ENCODE measurements at regions not wholly inside any gene's neighbourhood (a gene's known extent, or its start where the extent isn't known, plus 50 kb on each side); places are given as distances from the start of the nearest gene placed in this dataset.
"Not testable (repeated sequence)": the region's sequence is repeated elsewhere in the genome, so short reads cannot be mapped to it uniquely, and the experiment has no call there.

GRCh38 chr1:146729642-146730344 lies 208.3 kb upstream of the NBPF12 start:
- H3K4me3 ChIP-seq (ENCODE audit: low read length in 3 of 3); H3K36me3 ChIP-seq (ENCODE audit: control insufficient read depth in 3 of 3, insufficient read depth in 3 of 3, low read length in 3 of 3); H3K9ac ChIP-seq (ENCODE audit: low read depth in 1 of 3, low read length in 3 of 3); H3K27me3 ChIP-seq (ENCODE audit: control insufficient read depth in 3 of 3, insufficient read depth in 3 of 3, low read length in 3 of 3); H3K27ac ChIP-seq (ENCODE audit: low read depth, low read length); H3K4me1 ChIP-seq (ENCODE audit: control insufficient read depth in 3 of 3, insufficient read depth in 3 of 3, low read length in 3 of 3); H3K9me3 ChIP-seq (ENCODE audit: control insufficient read depth in 3 of 3, low read length in 3 of 3): not testable (repeated sequence)

- not testable (repeated sequence) for H3K27me3 ChIP-seq (ENCODE audit: control insufficient read depth in 3 of 3, insufficient read depth in 3 of 3, low read length in 3 of 3); H3K27ac ChIP-seq (ENCODE audit: low read depth, low read length); H3K36me3 ChIP-seq (ENCODE audit: control insufficient read depth in 3 of 3, insufficient read depth in 3 of 3, low read length in 3 of 3); H3K4me1 ChIP-seq (ENCODE audit: control insufficient read depth in 3 of 3, insufficient read depth in 3 of 3, low read length in 3 of 3); H3K9ac ChIP-seq (ENCODE audit: low read depth in 1 of 3, low read length in 3 of 3); H3K4me3 ChIP-seq (ENCODE audit: low read length in 3 of 3); H3K9me3 ChIP-seq (ENCODE audit: control insufficient read depth in 3 of 3, low read length in 3 of 3)
Measured at GRCh38 chr1:146715054-146715453, 223.1 kb upstream of the NBPF12 start.

GRCh38 chr1:146710838-146711521 lies 227.1 kb upstream of the NBPF12 start:
- H3K9me3 ChIP-seq (ENCODE audit: control insufficient read depth in 3 of 3, low read length in 3 of 3) = not testable (repeated sequence)

GRCh38 chr1:146709302-146709701 lies 228.8 kb upstream of the NBPF12 start:
- not testable (repeated sequence) for H3K27me3 ChIP-seq (ENCODE audit: control insufficient read depth in 3 of 3, insufficient read depth in 3 of 3, low read length in 3 of 3); H3K9me3 ChIP-seq (ENCODE audit: control insufficient read depth in 3 of 3, low read length in 3 of 3); H3K36me3 ChIP-seq (ENCODE audit: control insufficient read depth in 3 of 3, insufficient read depth in 3 of 3, low read length in 3 of 3); H3K4me3 ChIP-seq (ENCODE audit: low read length in 3 of 3); H3K4me1 ChIP-seq (ENCODE audit: control insufficient read depth in 3 of 3, insufficient read depth in 3 of 3, low read length in 3 of 3); H3K9ac ChIP-seq (ENCODE audit: low read depth in 1 of 3, low read length in 3 of 3); H3K27ac ChIP-seq (ENCODE audit: low read depth, low read length)

More at GRCh38 chr1:146710838-146711521, 227.1 kb upstream of the NBPF12 start:
- not testable (repeated sequence) for H3K4me3 ChIP-seq (ENCODE audit: low read length in 3 of 3); H3K27me3 ChIP-seq (ENCODE audit: control insufficient read depth in 3 of 3, insufficient read depth in 3 of 3, low read length in 3 of 3); H3K9ac ChIP-seq (ENCODE audit: low read depth in 1 of 3, low read length in 3 of 3); H3K4me1 ChIP-seq (ENCODE audit: control insufficient read depth in 3 of 3, insufficient read depth in 3 of 3, low read length in 3 of 3); H3K27ac ChIP-seq (ENCODE audit: low read depth, low read length); H3K36me3 ChIP-seq (ENCODE audit: control insufficient read depth in 3 of 3, insufficient read depth in 3 of 3, low read length in 3 of 3)

GRCh38 chr1:146704162-146704724 lies 233.9 kb upstream of the NBPF12 start:
- not testable (repeated sequence) for H3K27me3 ChIP-seq (ENCODE audit: control insufficient read depth in 3 of 3, insufficient read depth in 3 of 3, low read length in 3 of 3); H3K36me3 ChIP-seq (ENCODE audit: control insufficient read depth in 3 of 3, insufficient read depth in 3 of 3, low read length in 3 of 3); H3K9ac ChIP-seq (ENCODE audit: low read depth in 1 of 3, low read length in 3 of 3)

GRCh38 chr1:146701320-146701719 lies 236.8 kb upstream of the NBPF12 start:
- not testable (repeated sequence) for H3K4me3 ChIP-seq (ENCODE audit: low read length in 3 of 3); H3K36me3 ChIP-seq (ENCODE audit: control insufficient read depth in 3 of 3, insufficient read depth in 3 of 3, low read length in 3 of 3); H3K27ac ChIP-seq (ENCODE audit: low read depth, low read length); H3K4me1 ChIP-seq (ENCODE audit: control insufficient read depth in 3 of 3, insufficient read depth in 3 of 3, low read length in 3 of 3); H3K27me3 ChIP-seq (ENCODE audit: control insufficient read depth in 3 of 3, insufficient read depth in 3 of 3, low read length in 3 of 3); H3K9me3 ChIP-seq (ENCODE audit: control insufficient read depth in 3 of 3, low read length in 3 of 3); H3K9ac ChIP-seq (ENCODE audit: low read depth in 1 of 3, low read length in 3 of 3)

More at GRCh38 chr1:146704162-146704724, 233.9 kb upstream of the NBPF12 start:
- not testable (repeated sequence) for H3K4me1 ChIP-seq (ENCODE audit: control insufficient read depth in 3 of 3, insufficient read depth in 3 of 3, low read length in 3 of 3); H3K4me3 ChIP-seq (ENCODE audit: low read length in 3 of 3); H3K9me3 ChIP-seq (ENCODE audit: control insufficient read depth in 3 of 3, low read length in 3 of 3); H3K27ac ChIP-seq (ENCODE audit: low read depth, low read length)

- not testable (repeated sequence) for H3K27ac ChIP-seq (ENCODE audit: low read depth, low read length); H3K27me3 ChIP-seq (ENCODE audit: control insufficient read depth in 3 of 3, insufficient read depth in 3 of 3, low read length in 3 of 3); H3K36me3 ChIP-seq (ENCODE audit: control insufficient read depth in 3 of 3, insufficient read depth in 3 of 3, low read length in 3 of 3); H3K9me3 ChIP-seq (ENCODE audit: control insufficient read depth in 3 of 3, low read length in 3 of 3); H3K4me3 ChIP-seq (ENCODE audit: low read length in 3 of 3); H3K9ac ChIP-seq (ENCODE audit: low read depth in 1 of 3, low read length in 3 of 3); H3K4me1 ChIP-seq (ENCODE audit: control insufficient read depth in 3 of 3, insufficient read depth in 3 of 3, low read length in 3 of 3)
Measured at GRCh38 chr1:146695388-146695787, 242.7 kb upstream of the NBPF12 start.

GRCh38 chr1:146691798-146692197 lies 246.3 kb upstream of the NBPF12 start:
- not testable (repeated sequence) for H3K36me3 ChIP-seq (ENCODE audit: control insufficient read depth in 3 of 3, insufficient read depth in 3 of 3, low read length in 3 of 3); H3K9me3 ChIP-seq (ENCODE audit: control insufficient read depth in 3 of 3, low read length in 3 of 3); H3K4me3 ChIP-seq (ENCODE audit: low read length in 3 of 3); H3K9ac ChIP-seq (ENCODE audit: low read depth in 1 of 3, low read length in 3 of 3); H3K27me3 ChIP-seq (ENCODE audit: control insufficient read depth in 3 of 3, insufficient read depth in 3 of 3, low read length in 3 of 3); H3K4me1 ChIP-seq (ENCODE audit: control insufficient read depth in 3 of 3, insufficient read depth in 3 of 3, low read length in 3 of 3); H3K27ac ChIP-seq (ENCODE audit: low read depth, low read length)

GRCh38 chr1:146688893-146689292 lies 249.2 kb upstream of the NBPF12 start:
- not testable (repeated sequence) for H3K4me3 ChIP-seq (ENCODE audit: low read length in 3 of 3); H3K9me3 ChIP-seq (ENCODE audit: control insufficient read depth in 3 of 3, low read length in 3 of 3); H3K9ac ChIP-seq (ENCODE audit: low read depth in 1 of 3, low read length in 3 of 3); H3K4me1 ChIP-seq (ENCODE audit: control insufficient read depth in 3 of 3, insufficient read depth in 3 of 3, low read length in 3 of 3); H3K27me3 ChIP-seq (ENCODE audit: control insufficient read depth in 3 of 3, insufficient read depth in 3 of 3, low read length in 3 of 3); H3K36me3 ChIP-seq (ENCODE audit: control insufficient read depth in 3 of 3, insufficient read depth in 3 of 3, low read length in 3 of 3); H3K27ac ChIP-seq (ENCODE audit: low read depth, low read length)

- not testable (repeated sequence) for H3K9ac ChIP-seq (ENCODE audit: low read depth in 1 of 3, low read length in 3 of 3); H3K27ac ChIP-seq (ENCODE audit: low read depth, low read length)
Measured at GRCh38 chr1:146686777-146687366, 251.3 kb upstream of the NBPF12 start.

More at GRCh38 chr1:146686777-146687366, 251.3 kb upstream of the NBPF12 start:
- H3K9me3 ChIP-seq (ENCODE audit: control insufficient read depth in 3 of 3, low read length in 3 of 3); H3K4me1 ChIP-seq (ENCODE audit: control insufficient read depth in 3 of 3, insufficient read depth in 3 of 3, low read length in 3 of 3); H3K4me3 ChIP-seq (ENCODE audit: low read length in 3 of 3); H3K27me3 ChIP-seq (ENCODE audit: control insufficient read depth in 3 of 3, insufficient read depth in 3 of 3, low read length in 3 of 3); H3K36me3 ChIP-seq (ENCODE audit: control insufficient read depth in 3 of 3, insufficient read depth in 3 of 3, low read length in 3 of 3): not testable (repeated sequence)
